ENCODE measurements at regions not wholly inside any gene's neighbourhood (a gene's known extent, or its start where the extent isn't known, plus 50 kb on each side); places are given as distances from the start of the nearest gene placed in this dataset.
"Not testable (repeated sequence)": the region's sequence is repeated elsewhere in the genome, so short reads cannot be mapped to it uniquely, and the experiment has no call there.

- no peak for DNase-seq
Measured at GRCh38 chr1:228669242-228669585, 66.1 kb upstream of the RHOU start.

- DNase-seq = not testable (repeated sequence)
Measured at GRCh38 chr1:228681076-228681565, 54.2 kb upstream of the RHOU start.

- DNase-seq = no peak
Measured at GRCh38 chr1:228683428-228683827, 51.9 kb upstream of the RHOU start.

GRCh38 chr1:228684607-228685006 lies 50.7 kb upstream of the RHOU start:
- no peak for DNase-seq

GRCh38 chr1:228685081-228685660 lies 50.1 kb upstream of the RHOU start:
- DNase-seq = no peak

Measured in SHP77 (cell line).